WTC11 (cell line): ENCODE measurements at regions not wholly inside any gene's neighbourhood (a gene's known extent, or its start where the extent isn't known, plus 50 kb on each side); places are given as distances from the start of the nearest gene placed in this dataset.

ENCODE experiments used
- ATAC-seq: fragments of 200-7000 bp; cut with Tn5 transposase; 2 replicates; pipeline ENCODE4 v1.10.0; 2021; ENCODE audit warnings: mild to moderate bottlenecking, moderate library complexity
- CTCF ChIA-PET: fragments of 300-600 bp; sonication (Branson Sonifier 250); formaldehyde crosslinking; loops from one replicate; lab custom pipeline; 2021; ENCODE audit warnings: antibody characterized with exemption; lab: Charles Lee
- POLR2A ChIA-PET: fragments of 350-600 bp; sonication (Branson Sonifier 250); formaldehyde crosslinking; loops from one replicate; lab custom pipeline; 2021; ENCODE audit warnings: antibody characterized with exemption; lab: Charles Lee
- DNase-seq: peaks from one replicate; pipeline ENCODE4 v3.0.0; 2021; ENCODE audit warnings: low spot score
- H3K27ac Mint-ChIP-seq: 2 replicates; pipeline ENCODE4 v1.8.0; 2021; ENCODE audit warnings: mixed read lengths
- H3K27me3 Mint-ChIP-seq: 2 replicates; pipeline ENCODE4 v1.8.0; 2021; ENCODE audit warnings: low read depth, mild to moderate bottlenecking, moderate library complexity, mixed read lengths
- H3K36me3 Mint-ChIP-seq: 2 replicates; pipeline ENCODE4 v1.8.0; 2021; ENCODE audit warnings: mixed read lengths
- H3K4me1 Mint-ChIP-seq: 2 replicates; pipeline ENCODE4 v1.8.0; 2022; ENCODE audit warnings: mixed read lengths
- H3K4me3 Mint-ChIP-seq: 2 replicates; pipeline ENCODE4 v1.8.0; 2021; ENCODE audit warnings: mild to moderate bottlenecking, moderate library complexity, mixed read lengths
- H3K9me3 Mint-ChIP-seq: 2 replicates; pipeline ENCODE4 v1.8.0; 2021; ENCODE audit warnings: mixed read lengths
- ELF4 ChIP-seq: sonication (generic); formaldehyde crosslinking; IDR thresholded peaks from 2 replicates; pipeline ENCODE4 v1.8.1; 2022; ENCODE audit warnings: low read depth, mild to moderate bottlenecking, moderate library complexity, missing genetic modification reagents
- NFATC4 ChIP-seq: fragments of 250-450 bp; sonication (Bioruptor Pico); IDR thresholded peaks from 2 replicates; pipeline ENCODE4 v1.9.0; 2021; ENCODE audit warnings: mild to moderate bottlenecking
- NFE2L1 ChIP-seq: sonication (generic); formaldehyde crosslinking; IDR thresholded peaks from 2 replicates; pipeline ENCODE4 v1.8.1; 2023; ENCODE audit warnings: missing genetic modification reagents
- NFYB ChIP-seq: sonication (generic); formaldehyde crosslinking; conservative IDR thresholded peaks from 2 replicates; pipeline ENCODE4 v1.8.0; 2022; ENCODE audit warnings: low read depth, missing genetic modification reagents
- OVOL2 ChIP-seq: fragments of 250-450 bp; sonication (Bioruptor Pico); IDR thresholded peaks from 2 replicates; pipeline ENCODE4 v1.9.0; 2021; ENCODE audit warnings: mild to moderate bottlenecking, borderline replicate concordance
- SOX15 ChIP-seq: fragments of 250-450 bp; sonication (Bioruptor Pico); IDR thresholded peaks from 2 replicates; pipeline ENCODE4 v1.9.0; 2021; ENCODE audit warnings: mild to moderate bottlenecking
- TCF7 ChIP-seq: sonication (generic); formaldehyde crosslinking; IDR thresholded peaks from 2 replicates; pipeline ENCODE4 v1.8.0; 2022; ENCODE audit warnings: mild to moderate bottlenecking, low read depth, missing genetic modification reagents, moderate library complexity
- TEAD4 ChIP-seq: sonication (generic); formaldehyde crosslinking; IDR thresholded peaks from 2 replicates; pipeline ENCODE4 v1.8.0; 2022; ENCODE audit warnings: mild to moderate bottlenecking, missing genetic modification reagents
- TP53 ChIP-seq: sonication (generic); formaldehyde crosslinking; IDR thresholded peaks from 2 replicates; pipeline ENCODE4 v1.8.1; 2023; ENCODE audit warnings: mild to moderate bottlenecking, missing genetic modification reagents
- ZNF138 ChIP-seq: sonication (generic); formaldehyde crosslinking; conservative IDR thresholded peaks from 2 replicates; pipeline ENCODE4 v1.8.1; 2022; ENCODE audit warnings: mild to moderate bottlenecking, moderate library complexity, missing genetic modification reagents
- ZNF263 ChIP-seq: sonication (generic); formaldehyde crosslinking; IDR thresholded peaks from 2 replicates; pipeline ENCODE4 v1.8.1; 2022; ENCODE audit warnings: low read depth, mild to moderate bottlenecking, moderate library complexity, missing genetic modification reagents
- TF ChIP-seq, protein P1 (sequence below): sonication (generic); formaldehyde crosslinking; IDR thresholded peaks from 2 replicates; pipeline ENCODE4 v1.8.1; 2023; ENCODE audit warnings: mild to moderate bottlenecking, missing genetic modification reagents, moderate library complexity
- TF ChIP-seq, protein P2 (sequence below): sonication (generic); formaldehyde crosslinking; IDR thresholded peaks from 2 replicates; pipeline ENCODE4 v1.8.1; 2023; ENCODE audit warnings: mild to moderate bottlenecking, missing genetic modification reagents
- TF ChIP-seq, protein P3 (sequence below): sonication (generic); formaldehyde crosslinking; IDR thresholded peaks from 2 replicates; pipeline ENCODE4 v1.8.0; 2022; ENCODE audit warnings: mild to moderate bottlenecking, missing genetic modification reagents
- TF ChIP-seq, protein P4 (sequence below): fragments of 250-450 bp; sonication (Bioruptor Pico); IDR thresholded peaks from 2 replicates; pipeline ENCODE4 v1.8.0; 2021; ENCODE audit warnings: mild to moderate bottlenecking
- TF ChIP-seq, protein P5 (sequence below): sonication (generic); formaldehyde crosslinking; IDR thresholded peaks from 2 replicates; pipeline ENCODE4 v1.8.1; 2023; ENCODE audit warnings: mild to moderate bottlenecking, moderate library complexity, missing genetic modification reagents
- TF ChIP-seq, protein P6 (sequence below): fragments of 250-450 bp; sonication (Bioruptor Pico); IDR thresholded peaks from 2 replicates; pipeline ENCODE4 v1.9.0; 2021; ENCODE audit warnings: moderate library complexity, mild to moderate bottlenecking, inconsistent platforms, borderline replicate concordance
- TF ChIP-seq, protein P7 (sequence below): sonication (generic); formaldehyde crosslinking; IDR thresholded peaks from 2 replicates; pipeline ENCODE4 v1.8.0; 2023; ENCODE audit warnings: missing genetic modification reagents, mild to moderate bottlenecking, borderline replicate concordance
- TF ChIP-seq, protein P8 (sequence below): sonication (generic); formaldehyde crosslinking; IDR thresholded peaks from 2 replicates; pipeline ENCODE4 v1.8.1; 2022; ENCODE audit warnings: mild to moderate bottlenecking, missing genetic modification reagents, moderate library complexity, borderline replicate concordance

DNA sequence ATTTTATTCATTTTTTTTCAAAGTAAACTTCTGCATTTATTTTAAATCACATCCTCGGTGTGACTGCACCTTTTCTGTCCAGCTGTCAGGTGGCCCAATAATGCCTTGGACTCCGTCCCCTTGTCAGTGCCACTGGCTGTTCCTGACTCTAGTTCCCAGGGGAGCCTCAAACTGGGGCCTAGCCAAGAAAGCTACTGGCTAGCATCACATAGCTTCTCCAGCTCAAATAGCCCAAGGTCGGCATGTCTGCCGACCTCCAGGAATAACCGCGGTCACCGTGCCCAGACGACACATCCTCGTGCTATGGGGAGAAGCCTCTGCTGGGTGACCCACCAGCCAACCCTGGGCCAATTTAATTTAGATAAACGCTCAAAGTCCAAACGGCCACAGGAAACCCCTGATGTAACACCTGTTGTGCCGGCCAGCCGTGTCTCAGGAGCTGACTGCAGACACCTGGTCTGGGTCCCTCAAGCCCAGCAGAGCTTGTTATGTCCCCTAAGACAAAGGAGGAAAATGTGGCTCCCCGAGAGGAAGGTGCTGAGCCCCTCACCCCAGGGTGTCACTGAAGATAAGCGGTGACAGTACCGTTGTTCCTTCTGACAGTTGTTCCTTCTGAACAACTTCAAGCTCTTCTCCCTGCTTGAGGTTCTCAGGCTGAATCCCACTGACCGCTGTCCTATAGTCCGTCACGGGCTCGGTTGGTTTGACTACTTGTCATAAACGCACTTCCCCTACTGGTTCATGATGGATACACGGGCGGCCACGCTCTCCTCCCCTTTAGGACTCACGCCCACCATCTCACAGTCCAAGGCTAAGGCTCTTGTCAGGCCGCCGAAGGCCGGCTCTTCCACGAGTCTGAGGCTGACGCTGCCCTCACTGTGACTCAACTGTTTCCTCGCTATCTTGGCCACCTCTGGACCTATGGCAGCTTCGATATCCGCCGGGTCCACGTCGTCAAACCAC is 126.2 kb downstream of the KLF13 start (continued):
- TF ChIP-seq, protein P1, sequence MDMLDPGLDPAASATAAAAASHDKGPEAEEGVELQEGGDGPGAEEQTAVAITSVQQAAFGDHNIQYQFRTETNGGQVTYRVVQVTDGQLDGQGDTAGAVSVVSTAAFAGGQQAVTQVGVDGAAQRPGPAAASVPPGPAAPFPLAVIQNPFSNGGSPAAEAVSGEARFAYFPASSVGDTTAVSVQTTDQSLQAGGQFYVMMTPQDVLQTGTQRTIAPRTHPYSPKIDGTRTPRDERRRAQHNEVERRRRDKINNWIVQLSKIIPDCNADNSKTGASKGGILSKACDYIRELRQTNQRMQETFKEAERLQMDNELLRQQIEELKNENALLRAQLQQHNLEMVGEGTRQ (CRISPR knock-in tag), result no peak
- TF ChIP-seq ZNF138, result no peak

DNA sequence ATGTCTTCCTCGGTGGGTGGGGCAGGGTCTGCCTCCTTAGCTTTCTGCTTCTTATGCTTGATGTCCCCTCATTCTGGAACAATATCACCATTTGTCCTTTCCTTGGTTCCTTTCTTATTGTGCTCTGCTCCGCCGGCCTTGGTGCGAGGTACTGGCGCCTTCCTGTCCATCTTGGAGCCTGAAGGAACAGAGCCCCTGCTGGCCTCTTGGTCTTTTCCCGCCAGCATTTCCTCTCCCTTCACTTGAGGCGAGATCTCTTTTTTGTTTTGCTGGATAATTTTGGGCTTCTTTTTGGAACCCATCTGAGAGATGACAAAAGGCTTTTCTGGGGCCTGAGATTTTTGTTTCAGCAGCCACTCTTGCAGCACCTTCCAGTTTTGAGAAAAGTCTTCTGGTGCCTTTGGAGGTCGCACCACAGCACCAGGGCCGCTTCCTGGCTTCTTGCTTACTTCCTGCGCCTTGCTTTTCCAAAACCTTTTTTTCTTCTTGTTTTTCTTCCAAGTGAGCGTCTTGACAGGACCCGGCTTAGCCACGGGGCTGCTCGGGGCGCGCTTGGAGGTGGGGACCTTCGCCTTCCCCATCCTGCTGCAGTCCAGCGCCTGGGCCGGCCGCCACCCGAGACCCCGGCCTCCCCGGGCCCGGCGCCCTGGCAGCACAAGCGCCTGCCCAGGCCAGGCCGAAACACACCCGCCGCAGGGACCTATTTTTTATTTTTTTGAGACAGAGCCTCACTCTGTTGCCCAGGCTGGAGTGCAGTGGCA is 127.1 kb downstream of the KLF13 start:
- Mint-ChIP-seq H3K9me3 (no peaks in the 10 kb centered on the region), H3K27ac (no peak overlapping the region), H3K4me1 (peaks cover 17% of the 10 kb centered on the region), H3K27me3 (no peaks in the 10 kb centered on the region), H3K36me3 (no peaks in the 10 kb centered on the region), H3K4me3 (no peak overlapping the region)
- ATAC-seq (no peak), DNase-seq (no peak)
- ChIA-PET POLR2A (no interaction called here), CTCF (interaction anchor here (1.0 to 2.0 kb wide), 3 partner anchors 19 to 324 kb away, joined by 4 to 5 read pairs (median 5); no protein-coding TSS in a partner anchor)
- TF ChIP-seq ZNF263 (CRISPR knock-in tag), result no peak
- no peak for TF ChIP-seq TEAD4 (CRISPR knock-in tag)
- no peak for TF ChIP-seq TCF7 (CRISPR knock-in tag)
- TF ChIP-seq TP53 (CRISPR knock-in tag), result no peak
- TF ChIP-seq ELF4 (CRISPR knock-in tag), result no peak
- no peak for TF ChIP-seq NFE2L1
- TF ChIP-seq, protein P2, sequence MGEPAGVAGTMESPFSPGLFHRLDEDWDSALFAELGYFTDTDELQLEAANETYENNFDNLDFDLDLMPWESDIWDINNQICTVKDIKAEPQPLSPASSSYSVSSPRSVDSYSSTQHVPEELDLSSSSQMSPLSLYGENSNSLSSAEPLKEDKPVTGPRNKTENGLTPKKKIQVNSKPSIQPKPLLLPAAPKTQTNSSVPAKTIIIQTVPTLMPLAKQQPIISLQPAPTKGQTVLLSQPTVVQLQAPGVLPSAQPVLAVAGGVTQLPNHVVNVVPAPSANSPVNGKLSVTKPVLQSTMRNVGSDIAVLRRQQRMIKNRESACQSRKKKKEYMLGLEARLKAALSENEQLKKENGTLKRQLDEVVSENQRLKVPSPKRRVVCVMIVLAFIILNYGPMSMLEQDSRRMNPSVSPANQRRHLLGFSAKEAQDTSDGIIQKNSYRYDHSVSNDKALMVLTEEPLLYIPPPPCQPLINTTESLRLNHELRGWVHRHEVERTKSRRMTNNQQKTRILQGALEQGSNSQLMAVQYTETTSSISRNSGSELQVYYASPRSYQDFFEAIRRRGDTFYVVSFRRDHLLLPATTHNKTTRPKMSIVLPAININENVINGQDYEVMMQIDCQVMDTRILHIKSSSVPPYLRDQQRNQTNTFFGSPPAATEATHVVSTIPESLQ (CRISPR knock-in tag), result no peak
- TF ChIP-seq SOX15, result no peak
- TF ChIP-seq, protein P3, sequence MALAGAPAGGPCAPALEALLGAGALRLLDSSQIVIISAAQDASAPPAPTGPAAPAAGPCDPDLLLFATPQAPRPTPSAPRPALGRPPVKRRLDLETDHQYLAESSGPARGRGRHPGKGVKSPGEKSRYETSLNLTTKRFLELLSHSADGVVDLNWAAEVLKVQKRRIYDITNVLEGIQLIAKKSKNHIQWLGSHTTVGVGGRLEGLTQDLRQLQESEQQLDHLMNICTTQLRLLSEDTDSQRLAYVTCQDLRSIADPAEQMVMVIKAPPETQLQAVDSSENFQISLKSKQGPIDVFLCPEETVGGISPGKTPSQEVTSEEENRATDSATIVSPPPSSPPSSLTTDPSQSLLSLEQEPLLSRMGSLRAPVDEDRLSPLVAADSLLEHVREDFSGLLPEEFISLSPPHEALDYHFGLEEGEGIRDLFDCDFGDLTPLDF (CRISPR knock-in tag), result no peak
- TF ChIP-seq, protein P4, sequence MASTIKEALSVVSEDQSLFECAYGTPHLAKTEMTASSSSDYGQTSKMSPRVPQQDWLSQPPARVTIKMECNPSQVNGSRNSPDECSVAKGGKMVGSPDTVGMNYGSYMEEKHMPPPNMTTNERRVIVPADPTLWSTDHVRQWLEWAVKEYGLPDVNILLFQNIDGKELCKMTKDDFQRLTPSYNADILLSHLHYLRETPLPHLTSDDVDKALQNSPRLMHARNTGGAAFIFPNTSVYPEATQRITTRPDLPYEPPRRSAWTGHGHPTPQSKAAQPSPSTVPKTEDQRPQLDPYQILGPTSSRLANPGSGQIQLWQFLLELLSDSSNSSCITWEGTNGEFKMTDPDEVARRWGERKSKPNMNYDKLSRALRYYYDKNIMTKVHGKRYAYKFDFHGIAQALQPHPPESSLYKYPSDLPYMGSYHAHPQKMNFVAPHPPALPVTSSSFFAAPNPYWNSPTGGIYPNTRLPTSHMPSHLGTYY (CRISPR knock-in tag), result no peak
- TF ChIP-seq NFYB (CRISPR knock-in tag), result no peak
- TF ChIP-seq, protein P5, sequence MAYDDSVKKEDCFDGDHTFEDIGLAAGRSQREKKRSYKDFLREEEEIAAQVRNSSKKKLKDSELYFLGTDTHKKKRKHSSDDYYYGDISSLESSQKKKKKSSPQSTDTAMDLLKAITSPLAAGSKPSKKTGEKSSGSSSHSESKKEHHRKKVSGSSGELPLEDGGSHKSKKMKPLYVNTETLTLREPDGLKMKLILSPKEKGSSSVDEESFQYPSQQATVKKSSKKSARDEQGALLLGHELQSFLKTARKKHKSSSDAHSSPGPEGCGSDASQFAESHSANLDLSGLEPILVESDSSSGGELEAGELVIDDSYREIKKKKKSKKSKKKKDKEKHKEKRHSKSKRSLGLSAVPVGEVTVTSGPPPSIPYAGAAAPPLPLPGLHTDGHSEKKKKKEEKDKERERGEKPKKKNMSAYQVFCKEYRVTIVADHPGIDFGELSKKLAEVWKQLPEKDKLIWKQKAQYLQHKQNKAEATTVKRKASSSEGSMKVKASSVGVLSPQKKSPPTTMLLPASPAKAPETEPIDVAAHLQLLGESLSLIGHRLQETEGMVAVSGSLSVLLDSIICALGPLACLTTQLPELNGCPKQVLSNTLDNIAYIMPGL (CRISPR knock-in tag), result no peak
- TF ChIP-seq, protein P6, sequence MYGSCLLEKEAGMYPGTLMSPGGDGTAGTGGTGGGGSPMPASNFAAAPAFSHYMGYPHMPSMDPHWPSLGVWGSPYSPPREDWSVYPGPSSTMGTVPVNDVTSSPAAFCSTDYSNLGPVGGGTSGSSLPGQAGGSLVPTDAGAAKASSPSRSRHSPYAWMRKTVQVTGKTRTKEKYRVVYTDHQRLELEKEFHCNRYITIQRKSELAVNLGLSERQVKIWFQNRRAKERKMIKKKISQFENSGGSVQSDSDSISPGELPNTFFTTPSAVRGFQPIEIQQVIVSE (CRISPR knock-in tag), result no peak
- TF ChIP-seq, protein P7, sequence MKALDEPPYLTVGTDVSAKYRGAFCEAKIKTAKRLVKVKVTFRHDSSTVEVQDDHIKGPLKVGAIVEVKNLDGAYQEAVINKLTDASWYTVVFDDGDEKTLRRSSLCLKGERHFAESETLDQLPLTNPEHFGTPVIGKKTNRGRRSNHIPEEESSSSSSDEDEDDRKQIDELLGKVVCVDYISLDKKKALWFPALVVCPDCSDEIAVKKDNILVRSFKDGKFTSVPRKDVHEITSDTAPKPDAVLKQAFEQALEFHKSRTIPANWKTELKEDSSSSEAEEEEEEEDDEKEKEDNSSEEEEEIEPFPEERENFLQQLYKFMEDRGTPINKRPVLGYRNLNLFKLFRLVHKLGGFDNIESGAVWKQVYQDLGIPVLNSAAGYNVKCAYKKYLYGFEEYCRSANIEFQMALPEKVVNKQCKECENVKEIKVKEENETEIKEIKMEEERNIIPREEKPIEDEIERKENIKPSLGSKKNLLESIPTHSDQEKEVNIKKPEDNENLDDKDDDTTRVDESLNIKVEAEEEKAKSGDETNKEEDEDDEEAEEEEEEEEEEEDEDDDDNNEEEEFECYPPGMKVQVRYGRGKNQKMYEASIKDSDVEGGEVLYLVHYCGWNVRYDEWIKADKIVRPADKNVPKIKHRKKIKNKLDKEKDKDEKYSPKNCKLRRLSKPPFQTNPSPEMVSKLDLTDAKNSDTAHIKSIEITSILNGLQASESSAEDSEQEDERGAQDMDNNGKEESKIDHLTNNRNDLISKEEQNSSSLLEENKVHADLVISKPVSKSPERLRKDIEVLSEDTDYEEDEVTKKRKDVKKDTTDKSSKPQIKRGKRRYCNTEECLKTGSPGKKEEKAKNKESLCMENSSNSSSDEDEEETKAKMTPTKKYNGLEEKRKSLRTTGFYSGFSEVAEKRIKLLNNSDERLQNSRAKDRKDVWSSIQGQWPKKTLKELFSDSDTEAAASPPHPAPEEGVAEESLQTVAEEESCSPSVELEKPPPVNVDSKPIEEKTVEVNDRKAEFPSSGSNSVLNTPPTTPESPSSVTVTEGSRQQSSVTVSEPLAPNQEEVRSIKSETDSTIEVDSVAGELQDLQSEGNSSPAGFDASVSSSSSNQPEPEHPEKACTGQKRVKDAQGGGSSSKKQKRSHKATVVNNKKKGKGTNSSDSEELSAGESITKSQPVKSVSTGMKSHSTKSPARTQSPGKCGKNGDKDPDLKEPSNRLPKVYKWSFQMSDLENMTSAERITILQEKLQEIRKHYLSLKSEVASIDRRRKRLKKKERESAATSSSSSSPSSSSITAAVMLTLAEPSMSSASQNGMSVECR (CRISPR knock-in tag), result no peak
- TF ChIP-seq NFATC4, result no peak
- TF ChIP-seq OVOL2 (CRISPR knock-in tag), result no peak
- TF ChIP-seq, protein P8, sequence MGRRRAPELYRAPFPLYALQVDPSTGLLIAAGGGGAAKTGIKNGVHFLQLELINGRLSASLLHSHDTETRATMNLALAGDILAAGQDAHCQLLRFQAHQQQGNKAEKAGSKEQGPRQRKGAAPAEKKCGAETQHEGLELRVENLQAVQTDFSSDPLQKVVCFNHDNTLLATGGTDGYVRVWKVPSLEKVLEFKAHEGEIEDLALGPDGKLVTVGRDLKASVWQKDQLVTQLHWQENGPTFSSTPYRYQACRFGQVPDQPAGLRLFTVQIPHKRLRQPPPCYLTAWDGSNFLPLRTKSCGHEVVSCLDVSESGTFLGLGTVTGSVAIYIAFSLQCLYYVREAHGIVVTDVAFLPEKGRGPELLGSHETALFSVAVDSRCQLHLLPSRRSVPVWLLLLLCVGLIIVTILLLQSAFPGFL (CRISPR knock-in tag), result no peak
- no peak for TF ChIP-seq ZNF138
